K562 (cell line): ENCODE measurements at regions not wholly inside any gene's neighbourhood (a gene's known extent, or its start where the extent isn't known, plus 50 kb on each side); places are given as distances from the start of the nearest gene placed in this dataset.

Experiments
- ARHGAP35 ChIP-seq: fragments of 450-650 bp; IDR thresholded peaks from 2 replicates; pipeline ENCODE4 v1.6.1; 2018; ENCODE audit not compliant: partially characterized antibody
- DPF2 ChIP-seq: fragments of 450-650 bp; IDR thresholded peaks from 2 replicates; pipeline ENCODE4 v1.6.1; 2016
- MCM2 ChIP-seq: fragments of 450-650 bp; IDR thresholded peaks from 2 replicates; pipeline ENCODE4 v1.6.1; 2017; ENCODE audit warnings: low read depth, mild to moderate bottlenecking
- NCOA6 ChIP-seq: fragments of 450-650 bp; IDR thresholded peaks from 2 replicates; pipeline ENCODE4 v1.6.1; 2017; ENCODE audit warnings: mild to moderate bottlenecking
- NFXL1 ChIP-seq: fragments of 450-650 bp; formaldehyde crosslinking; IDR thresholded peaks from 2 replicates; pipeline ENCODE4 v1.4.0; 2021; ENCODE audit warnings: mild to moderate bottlenecking
- PHB ChIP-seq: fragments of 250-450 bp; sonication (Bioruptor Pico); IDR thresholded peaks from 2 replicates; pipeline ENCODE4 v1.5.0; 2021
- SIN3A ChIP-seq, 2 experiments: fragments of 150-350 bp in 1 of 2; IDR thresholded peaks; 2 replicates each; pipeline ENCODE4 v1.6.1; 2011 to 2016; ENCODE audit warnings: borderline replicate concordance in 2 of 2, low read depth in 2 of 2, low read length in 2 of 2, mild to moderate bottlenecking in 2 of 2, moderate library complexity in 2 of 2; ENCODE audit not compliant: control insufficient read depth in 1 of 2
- ZBTB40 ChIP-seq, 2 experiments: fragments of 450-650 bp in 1 of 2; sonication (generic) in 1 of 2; formaldehyde crosslinking in 1 of 2; IDR thresholded peaks; 2 replicates each; pipeline versions ENCODE4 v1.7.1 to v1.9.0; 2016 to 2022; ENCODE audit warnings: inconsistent platforms in 1 of 2, mild to moderate bottlenecking in 1 of 2, missing genetic modification reagents in 1 of 2
- ZBTB8A ChIP-seq: fragments of 450-650 bp; IDR thresholded peaks from 2 replicates; pipeline ENCODE4 v1.6.1; 2018; ENCODE audit warnings: mild to moderate bottlenecking, moderate library complexity; ENCODE audit not compliant: partially characterized antibody
- ZFP36 ChIP-seq: fragments of 150-350 bp; IDR thresholded peaks from 2 replicates; pipeline ENCODE4 v1.6.1; 2018; ENCODE audit warnings: low read length, low read depth; ENCODE audit not compliant: partially characterized antibody
- ZNF124 ChIP-seq: sonication (generic); formaldehyde crosslinking; IDR thresholded peaks from 2 replicates; pipeline ENCODE4 v1.8.1; 2022; ENCODE audit warnings: missing genetic modification reagents
- TF ChIP-seq, protein P1 (sequence below): sonication (generic); formaldehyde crosslinking; IDR thresholded peaks from 2 replicates; pipeline ENCODE4 v1.8.0; 2023; ENCODE audit warnings: mild to moderate bottlenecking, missing genetic modification reagents
- TF ChIP-seq, protein P2 (sequence below): fragments of 250-450 bp; sonication (Bioruptor Pico); IDR thresholded peaks from 2 replicates; pipeline ENCODE4 v1.4.0; 2020; ENCODE audit warnings: mild to moderate bottlenecking, moderate library complexity

DNA sequence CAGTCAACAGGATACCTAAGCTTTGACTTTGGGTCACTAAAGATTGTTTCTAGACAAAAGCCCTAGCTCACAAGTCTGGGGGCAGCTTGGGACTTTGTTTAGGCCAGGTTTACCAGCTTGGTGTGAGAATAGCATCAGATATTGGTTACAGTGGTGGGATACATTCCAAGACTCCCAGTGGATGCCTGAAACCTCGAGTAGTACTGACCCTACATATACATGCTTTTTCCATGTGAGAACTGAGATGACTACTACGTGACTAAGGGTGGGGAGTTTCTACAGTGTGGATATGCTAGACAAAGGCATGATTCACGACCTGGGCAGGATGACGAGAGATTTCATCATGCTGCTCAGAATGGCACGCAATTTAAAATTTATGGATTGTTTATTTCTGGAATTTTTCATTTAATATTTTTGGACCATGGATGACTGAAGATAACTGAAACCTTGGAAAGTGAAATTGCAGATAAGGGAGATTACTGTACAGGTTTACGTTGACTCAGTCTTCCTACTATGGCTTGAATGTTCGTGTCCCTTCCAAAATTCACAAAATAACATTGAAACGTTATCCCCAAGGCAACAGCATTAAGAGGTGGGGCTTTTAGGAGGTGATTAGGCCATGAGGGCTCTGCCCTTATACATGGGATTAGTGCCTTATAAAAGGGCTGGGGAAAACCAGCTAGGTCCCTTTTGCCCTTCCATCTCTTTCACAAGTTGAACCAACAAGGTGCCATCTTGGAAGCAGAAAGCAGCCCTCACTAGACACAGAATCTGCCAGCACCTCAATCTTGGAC is 50.2 kb upstream of the CTAGE1 start (continued):
- TF ChIP-seq, protein P1, sequence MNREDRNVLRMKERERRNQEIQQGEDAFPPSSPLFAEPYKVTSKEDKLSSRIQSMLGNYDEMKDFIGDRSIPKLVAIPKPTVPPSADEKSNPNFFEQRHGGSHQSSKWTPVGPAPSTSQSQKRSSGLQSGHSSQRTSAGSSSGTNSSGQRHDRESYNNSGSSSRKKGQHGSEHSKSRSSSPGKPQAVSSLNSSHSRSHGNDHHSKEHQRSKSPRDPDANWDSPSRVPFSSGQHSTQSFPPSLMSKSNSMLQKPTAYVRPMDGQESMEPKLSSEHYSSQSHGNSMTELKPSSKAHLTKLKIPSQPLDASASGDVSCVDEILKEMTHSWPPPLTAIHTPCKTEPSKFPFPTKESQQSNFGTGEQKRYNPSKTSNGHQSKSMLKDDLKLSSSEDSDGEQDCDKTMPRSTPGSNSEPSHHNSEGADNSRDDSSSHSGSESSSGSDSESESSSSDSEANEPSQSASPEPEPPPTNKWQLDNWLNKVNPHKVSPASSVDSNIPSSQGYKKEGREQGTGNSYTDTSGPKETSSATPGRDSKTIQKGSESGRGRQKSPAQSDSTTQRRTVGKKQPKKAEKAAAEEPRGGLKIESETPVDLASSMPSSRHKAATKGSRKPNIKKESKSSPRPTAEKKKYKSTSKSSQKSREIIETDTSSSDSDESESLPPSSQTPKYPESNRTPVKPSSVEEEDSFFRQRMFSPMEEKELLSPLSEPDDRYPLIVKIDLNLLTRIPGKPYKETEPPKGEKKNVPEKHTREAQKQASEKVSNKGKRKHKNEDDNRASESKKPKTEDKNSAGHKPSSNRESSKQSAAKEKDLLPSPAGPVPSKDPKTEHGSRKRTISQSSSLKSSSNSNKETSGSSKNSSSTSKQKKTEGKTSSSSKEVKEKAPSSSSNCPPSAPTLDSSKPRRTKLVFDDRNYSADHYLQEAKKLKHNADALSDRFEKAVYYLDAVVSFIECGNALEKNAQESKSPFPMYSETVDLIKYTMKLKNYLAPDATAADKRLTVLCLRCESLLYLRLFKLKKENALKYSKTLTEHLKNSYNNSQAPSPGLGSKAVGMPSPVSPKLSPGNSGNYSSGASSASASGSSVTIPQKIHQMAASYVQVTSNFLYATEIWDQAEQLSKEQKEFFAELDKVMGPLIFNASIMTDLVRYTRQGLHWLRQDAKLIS (CRISPR knock-in tag) = no peak
- TF ChIP-seq NFXL1 (CRISPR knock-in tag) = peak; percentile 90
- TF ChIP-seq, protein P2, sequence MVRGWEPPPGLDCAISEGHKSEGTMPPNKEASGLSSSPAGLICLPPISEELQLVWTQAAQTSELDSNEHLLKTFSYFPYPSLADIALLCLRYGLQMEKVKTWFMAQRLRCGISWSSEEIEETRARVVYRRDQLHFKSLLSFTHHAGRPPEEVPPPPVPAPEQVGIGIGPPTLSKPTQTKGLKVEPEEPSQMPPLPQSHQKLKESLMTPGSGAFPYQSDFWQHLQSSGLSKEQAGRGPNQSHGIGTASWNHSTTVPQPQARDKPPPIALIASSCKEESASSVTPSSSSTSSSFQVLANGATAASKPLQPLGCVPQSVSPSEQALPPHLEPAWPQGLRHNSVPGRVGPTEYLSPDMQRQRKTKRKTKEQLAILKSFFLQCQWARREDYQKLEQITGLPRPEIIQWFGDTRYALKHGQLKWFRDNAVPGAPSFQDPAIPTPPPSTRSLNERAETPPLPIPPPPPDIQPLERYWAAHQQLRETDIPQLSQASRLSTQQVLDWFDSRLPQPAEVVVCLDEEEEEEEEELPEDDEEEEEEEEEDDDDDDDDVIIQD (CRISPR knock-in tag) = no peak
- no peak for TF ChIP-seq NCOA6
- no peak for TF ChIP-seq SIN3A (IDR thresholded peaks at IDR 0.05; ENCODE audit: borderline replicate concordance in 2 of 2, control insufficient read depth in 1 of 2, low read depth in 2 of 2, low read length in 2 of 2)
- TF ChIP-seq ZNF124 = no peak
- TF ChIP-seq ARHGAP35 = no peak
- no peak for TF ChIP-seq MCM2
- TF ChIP-seq ZBTB8A = no peak
- no peak; the same call in 1 of the 2 replicates for TF ChIP-seq PHB (CRISPR knock-in tag)
- TF ChIP-seq ZBTB40 (IDR thresholded peaks at IDR 0.05) = no peak
- no peak for TF ChIP-seq ZBTB40 (CRISPR knock-in tag; IDR thresholded peaks at IDR 0.05)
- peak; percentile 55; the same call in 1 of the 2 replicates for TF ChIP-seq DPF2
- no peak for TF ChIP-seq ZFP36
